RWPE1 (cell line): ENCODE measurements at regions not wholly inside any gene's neighbourhood (a gene's known extent, or its start where the extent isn't known, plus 50 kb on each side); places are given as distances from the start of the nearest gene placed in this dataset.

Experiments used
- CTCF ChIA-PET: fragments of 350-600 bp; sonication (Branson Sonifier 250); formaldehyde crosslinking; extraction: SDS; loops from one replicate; lab custom pipeline; 2021; lab: Yijun Ruan, JAX
- POLR2A ChIA-PET: fragments of 400-600 bp; formaldehyde crosslinking; extraction: SDS; loops from one replicate; lab custom pipeline; 2020; ENCODE audit warnings: antibody characterized with exemption; ENCODE audit not compliant: low non-redundant PET; lab: Yijun Ruan, JAX
- DNase-seq: peaks from one replicate; pipeline ENCODE4 v3.0.0; 2012; ENCODE audit warnings: low spot score
- H3K27ac ChIP-seq: fragments of 450-650 bp; 2 replicates; pipeline ENCODE4 v1.5.1; 2017
- CTCF ChIP-seq: fragments of 450-650 bp; conservative IDR thresholded peaks from 2 replicates; pipeline ENCODE4 v1.5.1; 2017; ENCODE audit warnings: low read depth, mild to moderate bottlenecking

DNA sequence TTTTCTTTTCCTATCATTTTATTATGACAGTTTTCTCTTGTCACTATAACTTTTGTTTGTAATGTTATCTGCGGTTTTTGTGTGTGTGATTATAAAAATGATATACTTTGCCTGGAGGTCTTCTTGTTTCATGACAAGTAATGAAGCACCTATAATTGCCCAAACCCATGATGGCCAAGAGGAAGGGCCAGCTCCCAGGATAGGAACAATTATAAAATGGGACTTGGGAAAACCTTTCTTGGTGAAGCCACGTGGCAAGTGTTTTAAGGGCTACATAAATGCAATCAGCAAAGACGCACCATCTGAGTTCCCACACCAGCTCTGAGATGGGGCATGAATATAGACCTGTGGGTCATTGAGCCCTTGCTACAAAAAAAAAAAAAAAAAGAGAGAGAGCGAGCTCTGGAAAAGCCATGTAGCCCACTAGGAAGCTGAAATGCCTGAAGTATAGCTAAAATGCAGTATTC lies 462.6 kb upstream of the RUNX1 start:
- ChIA-PET POLR2A (interaction anchor here (0.7 kb wide), 1 partner anchor 32 kb away, joined by 5 read pairs; no protein-coding TSS in a partner anchor), CTCF (interaction anchor here (0.6 kb wide), 1 partner anchor 644 kb away, joined by 5 read pairs; no protein-coding TSS in a partner anchor)
- DNase-seq: peak; percentile 24
- TF ChIP-seq CTCF: no peak
- H3K27ac ChIP-seq: no peak overlapping the region

GRCh38 chr21:35510957-35511695 lies 462.0 kb upstream of the RUNX1 start:
- peak; percentile 57 for DNase-seq
- H3K27ac ChIP-seq: no peak overlapping the region
- ChIA-PET POLR2A (interaction anchor here (0.7 kb wide), 1 partner anchor 33 kb away, joined by 5 read pairs; no protein-coding TSS in a partner anchor), CTCF (interaction anchor here (0.6 kb wide), 1 partner anchor 643 kb away, joined by 5 read pairs; no protein-coding TSS in a partner anchor)
- TF ChIP-seq CTCF: no peak

DNA sequence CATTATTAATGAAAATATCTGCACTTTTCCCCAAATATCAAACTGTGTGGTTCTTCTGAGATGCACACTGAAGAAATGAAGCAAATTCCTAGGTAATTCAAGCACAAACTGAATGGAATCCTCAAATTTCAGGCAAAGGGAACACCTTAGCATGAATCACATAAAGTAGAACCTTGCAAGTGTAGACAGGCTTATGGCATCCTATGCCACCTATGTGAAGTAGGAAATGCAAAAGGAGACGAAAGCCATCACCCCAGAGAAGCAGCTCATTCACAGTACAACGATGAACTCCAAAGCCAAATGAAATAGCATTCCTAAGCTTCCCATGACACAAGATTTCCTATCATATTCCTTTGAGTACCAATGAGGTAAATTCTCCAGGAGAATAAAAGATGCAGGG lies 461.2 kb upstream of the RUNX1 start:
- CTCF ChIA-PET: no interaction called here
- DNase-seq: peak; percentile 44
- H3K27ac ChIP-seq: no peak overlapping the region
- POLR2A ChIA-PET: no interaction called here
- TF ChIP-seq CTCF: no peak

DNA sequence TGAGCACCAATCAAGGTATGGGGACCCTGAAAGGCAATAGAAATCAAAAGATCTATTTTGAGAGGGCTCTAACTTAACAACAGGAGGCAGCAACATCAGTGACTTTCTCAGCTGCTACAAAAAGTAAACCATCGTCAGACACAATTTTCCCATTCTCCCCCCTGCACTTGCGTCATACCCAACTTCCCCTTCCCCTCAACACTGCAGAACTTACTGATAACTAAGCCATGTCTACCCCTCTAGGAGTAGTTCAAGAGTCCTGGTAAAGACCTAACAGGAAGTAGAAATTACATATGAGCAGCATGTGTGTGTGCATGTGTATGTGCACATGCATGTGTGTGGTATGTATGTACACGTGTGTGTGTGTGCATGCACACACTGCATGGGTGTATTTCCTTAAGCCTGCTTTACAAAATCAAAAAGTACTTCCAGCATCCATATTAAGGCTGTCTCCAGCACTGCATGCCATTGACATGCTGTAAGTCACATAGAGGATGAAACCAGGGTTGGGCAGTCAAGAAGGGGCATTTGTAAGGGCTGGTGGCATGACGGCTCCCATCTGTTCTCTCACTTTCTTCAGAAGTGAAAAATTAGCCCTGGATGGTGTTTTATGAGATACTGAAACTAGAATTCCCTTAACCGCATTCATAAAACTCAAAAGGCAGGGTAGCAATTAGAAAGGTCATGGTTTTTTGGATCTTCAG lies 460.1 kb upstream of the RUNX1 start:
- no peak overlapping the region for H3K27ac ChIP-seq
- TF ChIP-seq CTCF: no peak
- no peak for DNase-seq
- ChIA-PET CTCF (no interaction called here), POLR2A (no interaction called here)

DNA sequence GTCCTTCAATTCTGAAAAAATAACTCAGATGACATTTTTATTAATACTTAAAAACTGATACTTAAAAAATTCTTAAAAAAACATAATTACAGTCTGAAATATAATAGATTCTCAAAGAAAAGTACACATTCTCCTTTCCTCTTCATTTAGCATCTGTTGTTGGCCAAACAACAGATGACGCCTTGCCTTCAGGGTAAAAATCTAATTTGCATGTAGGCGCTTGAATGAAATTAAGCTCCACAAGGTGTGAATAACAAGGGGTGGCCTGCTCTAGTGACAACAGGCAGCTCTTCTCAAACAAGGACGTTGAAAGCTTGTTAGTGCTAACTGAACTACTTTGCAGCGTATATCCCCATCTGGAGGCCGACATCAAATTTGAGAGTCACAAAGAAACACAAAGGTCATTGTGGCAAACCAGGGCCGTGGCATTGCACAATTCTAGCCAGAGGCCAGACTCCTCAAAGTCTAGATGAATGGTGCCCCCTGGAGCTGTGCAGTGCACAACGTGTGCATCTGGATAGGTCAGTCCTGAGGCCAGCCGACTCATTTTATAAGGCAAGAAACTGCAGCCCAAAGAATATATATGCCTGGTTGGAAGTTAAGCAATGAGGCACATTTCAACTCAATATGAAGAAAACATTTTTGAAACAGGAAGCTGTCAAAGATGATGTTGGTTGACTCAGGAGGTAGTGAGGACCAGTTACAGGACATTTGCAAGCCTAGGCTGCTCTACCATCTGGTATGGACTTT lies 459.2 kb upstream of the RUNX1 start:
- no peak overlapping the region for H3K27ac ChIP-seq
- DNase-seq: no peak
- ChIA-PET POLR2A (no interaction called here), CTCF (interaction anchor here (0.7 kb wide), 1 partner anchor 581 kb away, joined by 3 read pairs; no protein-coding TSS in a partner anchor)
- no peak for TF ChIP-seq CTCF

- ChIA-PET POLR2A (no interaction called here), CTCF (interaction anchor here (0.6 kb wide), 1 partner anchor 562 kb away, joined by 5 read pairs; no protein-coding TSS in a partner anchor)
- no peak for TF ChIP-seq CTCF
- no peak for DNase-seq
- no peak overlapping the region for H3K27ac ChIP-seq
Measured at GRCh38 chr21:35507181-35507759, 458.2 kb upstream of the RUNX1 start.
